ENCODE measurements at regions not wholly inside any gene's neighbourhood (a gene's known extent, or its start where the extent isn't known, plus 50 kb on each side); places are given as distances from the start of the nearest gene placed in this dataset.
"Not testable (repeated sequence)": the region's sequence is repeated elsewhere in the genome, so short reads cannot be mapped to it uniquely, and the experiment has no call there.

DNA sequence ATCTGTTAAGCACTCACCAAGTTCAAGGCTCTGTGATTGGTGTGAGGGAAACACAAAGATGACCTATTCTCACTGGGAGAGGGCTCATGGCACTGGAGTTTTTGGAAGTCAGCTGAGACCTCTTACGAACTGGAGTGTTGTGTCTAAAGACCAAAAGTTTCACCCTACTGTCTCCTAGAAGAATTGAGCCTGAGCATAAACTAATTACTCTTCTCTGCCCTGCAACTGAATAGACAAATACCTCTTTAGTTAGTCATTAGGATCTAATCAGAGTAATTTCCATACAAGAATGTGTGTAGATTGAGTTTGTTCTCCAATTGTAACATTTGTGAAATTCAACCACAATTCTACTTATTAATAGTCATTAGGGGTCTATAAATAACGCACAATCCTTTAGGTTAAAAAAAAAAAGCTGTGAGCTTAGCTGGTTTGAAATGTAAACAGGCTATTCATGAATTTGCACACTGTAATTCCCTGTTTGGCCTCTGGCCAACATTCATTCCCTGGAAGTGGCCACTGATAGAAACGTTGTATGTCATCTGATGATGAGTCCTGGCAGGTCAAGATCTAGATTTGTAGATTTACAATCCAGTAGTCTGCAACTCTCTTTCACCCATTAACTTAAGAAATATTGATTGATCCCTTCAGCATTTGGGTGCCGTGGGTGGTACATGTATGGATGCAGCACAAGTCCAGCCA lies 76.8 kb upstream of the SOX14 start:
- no peak for DNase-seq (ENCODE audit: low read depth)
- H3K4me3 ChIP-seq (ENCODE audit: low read depth, low read length): no peak overlapping the region
- TF ChIP-seq CTCF (conservative IDR thresholded peaks at IDR 0.05; ENCODE audit: low read depth, low read length): no peak

GRCh38 chr3:137692803-137693431 lies 71.2 kb upstream of the SOX14 start:
- no peak overlapping the region for H3K4me3 ChIP-seq (ENCODE audit: low read depth, low read length)
- TF ChIP-seq CTCF (conservative IDR thresholded peaks at IDR 0.05; ENCODE audit: low read depth, low read length): peak; percentile 68
- no peak for DNase-seq (ENCODE audit: low read depth)

GRCh38 chr3:137693791-137694190 lies 70.3 kb upstream of the SOX14 start:
- no peak overlapping the region for H3K4me3 ChIP-seq (ENCODE audit: low read depth, low read length)
- no peak for DNase-seq (ENCODE audit: low read depth)
- no peak for TF ChIP-seq CTCF (conservative IDR thresholded peaks at IDR 0.05; ENCODE audit: low read depth, low read length)

- DNase-seq (ENCODE audit: low read depth): no peak
- no peak for TF ChIP-seq CTCF (conservative IDR thresholded peaks at IDR 0.05; ENCODE audit: low read depth, low read length)
- H3K4me3 ChIP-seq (ENCODE audit: low read depth, low read length): no peak overlapping the region
These were observed 69.3 kb upstream of the SOX14 start for GRCh38 chr3:137694836-137695235.

GRCh38 chr3:137695351-137695750 lies 68.8 kb upstream of the SOX14 start:
- no peak for TF ChIP-seq CTCF (conservative IDR thresholded peaks at IDR 0.05; ENCODE audit: low read depth, low read length)
- DNase-seq (ENCODE audit: low read depth): no peak
- H3K4me3 ChIP-seq (ENCODE audit: low read depth, low read length): no peak overlapping the region

DNA sequence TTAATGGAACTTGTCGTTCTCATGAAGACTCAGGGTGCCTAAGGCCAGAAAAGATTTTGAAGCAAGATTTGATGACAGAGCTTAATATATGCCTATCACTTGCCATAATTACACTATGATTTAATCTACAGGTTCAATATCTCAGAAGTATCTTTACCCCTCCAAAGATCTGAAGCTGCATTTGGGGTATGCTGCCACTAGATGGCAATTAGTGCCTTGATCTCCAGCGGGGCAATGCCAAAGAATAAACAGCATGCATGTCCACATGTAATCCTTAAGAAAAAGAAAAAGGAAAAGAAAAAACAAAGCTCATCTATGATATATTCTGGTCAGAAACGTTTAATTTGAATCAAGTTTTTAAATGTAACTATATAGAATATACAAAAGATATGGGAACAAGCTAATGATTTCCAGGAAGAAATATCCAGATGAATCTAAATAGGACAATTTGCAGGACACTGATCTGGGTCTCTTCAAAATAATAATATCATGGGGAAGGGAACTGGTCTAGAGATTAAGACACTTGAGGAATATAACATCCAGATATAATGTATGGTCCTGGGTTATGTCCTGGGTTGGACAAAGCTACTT lies 55.0 kb upstream of the SOX14 start:
- DNase-seq (ENCODE audit: low read depth): peak; percentile 2
- no peak overlapping the region for H3K4me3 ChIP-seq (ENCODE audit: low read depth, low read length)
- peak; percentile 74 for TF ChIP-seq CTCF (conservative IDR thresholded peaks at IDR 0.05; ENCODE audit: low read depth, low read length)

DNA sequence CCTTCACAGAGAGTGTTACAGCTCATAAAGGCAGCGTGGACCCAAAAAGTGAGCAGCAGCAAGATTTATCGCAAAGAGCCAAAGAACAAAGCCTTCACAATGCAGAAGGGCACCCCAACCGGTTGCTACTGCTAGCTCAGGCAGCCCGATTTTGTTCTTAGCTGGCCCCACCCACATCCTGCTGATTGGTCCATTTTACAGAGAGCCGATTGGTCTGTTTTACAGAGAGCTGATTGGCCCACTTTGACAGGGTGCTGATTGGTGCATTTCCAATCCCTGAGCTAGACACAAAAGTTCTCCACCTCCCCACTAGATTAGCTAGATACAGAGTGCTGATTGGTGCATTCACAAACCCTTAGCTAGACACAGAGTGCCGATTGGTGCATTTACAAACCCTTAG lies 50.1 kb upstream of the SOX14 start:
- DNase-seq (ENCODE audit: low read depth); H3K4me3 ChIP-seq (ENCODE audit: low read depth, low read length): not testable (repeated sequence)

Measured in epithelial cell of proximal tubule (primary cell).